ENCODE measurements at regions not wholly inside any gene's neighbourhood (a gene's known extent, or its start where the extent isn't known, plus 50 kb on each side); places are given as distances from the start of the nearest gene placed in this dataset.

DNA sequence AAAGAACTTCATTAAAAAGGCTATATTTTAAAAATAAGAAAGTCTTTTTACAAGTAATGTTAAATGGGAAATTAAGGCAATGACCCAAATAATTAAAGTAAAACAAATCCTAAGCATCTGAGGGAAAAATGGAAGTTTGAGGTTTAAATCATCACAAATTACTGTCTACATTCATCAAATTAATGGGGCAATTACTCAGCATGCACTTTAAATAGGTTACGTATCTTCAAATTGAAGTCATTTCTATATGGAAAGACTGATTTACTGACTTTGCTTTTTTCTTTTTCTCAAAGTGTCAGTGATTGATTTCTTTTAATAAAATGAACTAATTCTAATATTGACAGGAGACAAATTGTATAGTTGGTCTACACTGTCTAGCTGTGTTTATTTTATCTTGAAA, 1452.3 kb downstream of the NCAM2 start:
- TF ChIP-seq, protein P1, sequence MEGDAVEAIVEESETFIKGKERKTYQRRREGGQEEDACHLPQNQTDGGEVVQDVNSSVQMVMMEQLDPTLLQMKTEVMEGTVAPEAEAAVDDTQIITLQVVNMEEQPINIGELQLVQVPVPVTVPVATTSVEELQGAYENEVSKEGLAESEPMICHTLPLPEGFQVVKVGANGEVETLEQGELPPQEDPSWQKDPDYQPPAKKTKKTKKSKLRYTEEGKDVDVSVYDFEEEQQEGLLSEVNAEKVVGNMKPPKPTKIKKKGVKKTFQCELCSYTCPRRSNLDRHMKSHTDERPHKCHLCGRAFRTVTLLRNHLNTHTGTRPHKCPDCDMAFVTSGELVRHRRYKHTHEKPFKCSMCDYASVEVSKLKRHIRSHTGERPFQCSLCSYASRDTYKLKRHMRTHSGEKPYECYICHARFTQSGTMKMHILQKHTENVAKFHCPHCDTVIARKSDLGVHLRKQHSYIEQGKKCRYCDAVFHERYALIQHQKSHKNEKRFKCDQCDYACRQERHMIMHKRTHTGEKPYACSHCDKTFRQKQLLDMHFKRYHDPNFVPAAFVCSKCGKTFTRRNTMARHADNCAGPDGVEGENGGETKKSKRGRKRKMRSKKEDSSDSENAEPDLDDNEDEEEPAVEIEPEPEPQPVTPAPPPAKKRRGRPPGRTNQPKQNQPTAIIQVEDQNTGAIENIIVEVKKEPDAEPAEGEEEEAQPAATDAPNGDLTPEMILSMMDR (conservative IDR thresholded peaks at IDR 0.05): no peak
- TF ChIP-seq EZH2 (IDR thresholded peaks at IDR 0.05; ENCODE audit: low read depth): no peak
